Stomach (tissue), 4 donors: ENCODE measurements at regions not wholly inside any gene's neighbourhood (a gene's known extent, or its start where the extent isn't known, plus 50 kb on each side); places are given as distances from the start of the nearest gene placed in this dataset.
"Not testable (repeated sequence)": the region's sequence is repeated elsewhere in the genome, so short reads cannot be mapped to it uniquely, and the experiment has no call there.

Experiments used
- EP300 ChIP-seq: sonication (generic); formaldehyde crosslinking; IDR thresholded peaks from one replicate; pipeline ENCODE4 v1.6.1; 2017; ENCODE audit warnings: antibody characterized with exemption
- POLR2AphosphoS5 ChIP-seq, 3 donors: sonication (generic); formaldehyde crosslinking; IDR thresholded peaks; one replicate each; pipeline ENCODE4 v1.6.1; 2016; ENCODE audit warnings: antibody characterized with exemption in 3 of 3
- TF ChIP-seq, protein P1 (sequence below), 7 experiments: fragments of 450-650 bp in 4 of 7; fragments of 200-600 bp in 3 of 7; sonication (generic) in 3 of 7; IDR thresholded peaks; one replicate each; pipeline ENCODE4 v1.5.1; 2016 to 2019; ENCODE audit warnings: antibody characterized with exemption in 7 of 7, control low read depth in 2 of 7, mild to moderate bottlenecking in 1 of 7

DNA sequence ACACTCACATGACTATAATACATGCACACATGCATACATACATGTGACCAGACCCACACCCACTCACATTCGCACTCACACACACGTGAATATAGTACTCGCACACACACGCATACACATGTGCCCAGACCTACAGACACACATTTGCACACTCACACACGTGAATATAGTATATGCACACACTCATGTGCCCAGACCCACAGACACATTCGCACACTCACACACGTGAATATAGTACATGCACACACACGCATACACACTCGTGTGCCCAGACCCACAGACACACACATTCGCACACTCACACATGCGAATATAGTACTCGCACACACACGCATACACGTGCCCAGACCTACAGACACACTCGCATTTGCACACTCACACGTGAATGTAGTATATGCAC, 186.9 kb downstream of the NPIPB11 start:
- TF ChIP-seq, protein P1, sequence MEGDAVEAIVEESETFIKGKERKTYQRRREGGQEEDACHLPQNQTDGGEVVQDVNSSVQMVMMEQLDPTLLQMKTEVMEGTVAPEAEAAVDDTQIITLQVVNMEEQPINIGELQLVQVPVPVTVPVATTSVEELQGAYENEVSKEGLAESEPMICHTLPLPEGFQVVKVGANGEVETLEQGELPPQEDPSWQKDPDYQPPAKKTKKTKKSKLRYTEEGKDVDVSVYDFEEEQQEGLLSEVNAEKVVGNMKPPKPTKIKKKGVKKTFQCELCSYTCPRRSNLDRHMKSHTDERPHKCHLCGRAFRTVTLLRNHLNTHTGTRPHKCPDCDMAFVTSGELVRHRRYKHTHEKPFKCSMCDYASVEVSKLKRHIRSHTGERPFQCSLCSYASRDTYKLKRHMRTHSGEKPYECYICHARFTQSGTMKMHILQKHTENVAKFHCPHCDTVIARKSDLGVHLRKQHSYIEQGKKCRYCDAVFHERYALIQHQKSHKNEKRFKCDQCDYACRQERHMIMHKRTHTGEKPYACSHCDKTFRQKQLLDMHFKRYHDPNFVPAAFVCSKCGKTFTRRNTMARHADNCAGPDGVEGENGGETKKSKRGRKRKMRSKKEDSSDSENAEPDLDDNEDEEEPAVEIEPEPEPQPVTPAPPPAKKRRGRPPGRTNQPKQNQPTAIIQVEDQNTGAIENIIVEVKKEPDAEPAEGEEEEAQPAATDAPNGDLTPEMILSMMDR (IDR thresholded peaks at IDR 0.05), result not testable (repeated sequence)
- not testable (repeated sequence) for TF ChIP-seq EP300; POLR2AphosphoS5 (IDR thresholded peaks at IDR 0.05)
